ENCODE measurements at regions not wholly inside any gene's neighbourhood (a gene's known extent, or its start where the extent isn't known, plus 50 kb on each side); places are given as distances from the start of the nearest gene placed in this dataset.

- no peak overlapping the region for H3K9ac ChIP-seq (ENCODE audit: low read length)
- BruUV-seq (replicated peaks): no TSS peak
- POLR2A ChIA-PET (ENCODE audit: unreplicated experiment): no interaction called here
- H2AFZ ChIP-seq (ENCODE audit: low read length): no peak overlapping the region
- no peak overlapping the region for H3K27ac ChIP-seq (ENCODE audit: low read length)
- no peaks in the 10 kb centered on the region for H3K27me3 ChIP-seq (ENCODE audit: low read length)
- DNase-seq (no peak), ATAC-seq (no peak)
- H4K20me1 ChIP-seq (ENCODE audit: low read length): no peaks in the 10 kb centered on the region
- H3K4me2 ChIP-seq (ENCODE audit: low read length): no peak overlapping the region
- no peak for TF ChIP-seq EZH2 (IDR thresholded peaks at IDR 0.05; ENCODE audit: low read length, unreplicated experiment)
- no peak for TF ChIP-seq CTCF (conservative IDR thresholded peaks at IDR 0.05; ENCODE audit: low read depth, low read length)
- H3K9me3 ChIP-seq (ENCODE audit: low read length): no peaks in the 10 kb centered on the region
- no peak overlapping the region for H3K4me3 ChIP-seq (ENCODE audit: low read length)
- CTCF ChIA-PET: no interaction called here
- no peaks in the 10 kb centered on the region for H3K9me2 ChIP-seq (replicated peaks; ENCODE audit: low read length)
- H3F3A ChIP-seq (ENCODE audit: low read length, unreplicated experiment): no peaks in the 10 kb centered on the region
- no peaks in the 10 kb centered on the region for H3K36me3 ChIP-seq (ENCODE audit: low read depth, low read length)
- no peaks in the 10 kb centered on the region for H3K79me2 ChIP-seq (ENCODE audit: low read length)
- intact Hi-C loops (cut with micrococcal nuclease): loop anchor here (10.0 kb wide), 1 partner anchor 155 kb away; no protein-coding TSS in a partner anchor
- peaks cover 19% of the 10 kb centered on the region for H3K4me1 ChIP-seq (ENCODE audit: insufficient read depth, low read length)
Observed at GRCh38 chr2:228649876-228650275, 468.4 kb upstream of the SPHKAP start.

GRCh38 chr2:228649447-228649846, 468.0 kb upstream of the SPHKAP start:
- DNase-seq (no peak), ATAC-seq (no peak)
- H2AFZ ChIP-seq (ENCODE audit: low read length): no peak overlapping the region
- H3K27me3 ChIP-seq (ENCODE audit: low read length): no peaks in the 10 kb centered on the region
- no peaks in the 10 kb centered on the region for H3K36me3 ChIP-seq (ENCODE audit: low read depth, low read length)
- H3K27ac ChIP-seq (ENCODE audit: low read length): no peak overlapping the region
- no peak overlapping the region for H3K9ac ChIP-seq (ENCODE audit: low read length)
- no peaks in the 10 kb centered on the region for H3K9me2 ChIP-seq (replicated peaks; ENCODE audit: low read length)
- peaks cover 14% of the 10 kb centered on the region for H3K4me1 ChIP-seq (ENCODE audit: insufficient read depth, low read length)
- no peak overlapping the region for H3K4me3 ChIP-seq (ENCODE audit: low read length)
- no peaks in the 10 kb centered on the region for H3K9me3 ChIP-seq (ENCODE audit: low read length)
- H4K20me1 ChIP-seq (ENCODE audit: low read length): no peaks in the 10 kb centered on the region
- intact Hi-C loops (cut with micrococcal nuclease): no loop called here
- H3K4me2 ChIP-seq (ENCODE audit: low read length): no peak overlapping the region
- no peaks in the 10 kb centered on the region for H3F3A ChIP-seq (ENCODE audit: low read length, unreplicated experiment)
- ChIA-PET POLR2A (ENCODE audit: unreplicated experiment) (no interaction called here), CTCF (no interaction called here)
- no TSS peak for BruUV-seq (replicated peaks)
- no peaks in the 10 kb centered on the region for H3K79me2 ChIP-seq (ENCODE audit: low read length)
- TF ChIP-seq EZH2phosphoT487 (IDR thresholded peaks at IDR 0.05; ENCODE audit: borderline replicate concordance, low read length) (no peak), EZH2 (IDR thresholded peaks at IDR 0.05; ENCODE audit: low read length, unreplicated experiment) (no peak), CTCF (conservative IDR thresholded peaks at IDR 0.05; ENCODE audit: low read depth, low read length) (no peak)

- ChIA-PET POLR2A (ENCODE audit: unreplicated experiment) (no interaction called here), CTCF (no interaction called here)
- Histone ChIP-seq H3K9ac (ENCODE audit: low read length) (no peak overlapping the region), H3F3A (ENCODE audit: low read length, unreplicated experiment) (no peaks in the 10 kb centered on the region), H4K20me1 (ENCODE audit: low read length) (no peaks in the 10 kb centered on the region), H3K9me2 (replicated peaks; ENCODE audit: low read length) (no peaks in the 10 kb centered on the region), H3K4me3 (ENCODE audit: low read length) (no peak overlapping the region), H3K36me3 (ENCODE audit: low read depth, low read length) (no peaks in the 10 kb centered on the region), H3K9me3 (ENCODE audit: low read length) (no peaks in the 10 kb centered on the region), H2AFZ (ENCODE audit: low read length) (no peak overlapping the region), H3K79me2 (ENCODE audit: low read length) (no peaks in the 10 kb centered on the region), H3K27me3 (ENCODE audit: low read length) (no peaks in the 10 kb centered on the region), H3K4me1 (ENCODE audit: insufficient read depth, low read length) (peaks cover 11% of the 10 kb centered on the region; the same call in 1 of the 2 replicates), H3K27ac (ENCODE audit: low read length) (no peak overlapping the region), H3K4me2 (ENCODE audit: low read length) (no peak overlapping the region)
- no TSS peak for BruUV-seq (replicated peaks)
- ATAC-seq (no peak), DNase-seq (no peak)
- TF ChIP-seq CTCF (conservative IDR thresholded peaks at IDR 0.05; ENCODE audit: low read depth, low read length) (no peak), EZH2phosphoT487 (IDR thresholded peaks at IDR 0.05; ENCODE audit: borderline replicate concordance, low read length) (no peak), EZH2 (IDR thresholded peaks at IDR 0.05; ENCODE audit: low read length, unreplicated experiment) (no peak)
- intact Hi-C loops (cut with micrococcal nuclease): no loop called here
Observed at GRCh38 chr2:228648541-228648940, 467.1 kb upstream of the SPHKAP start.
